ENCODE measurements at regions not wholly inside any gene's neighbourhood (a gene's known extent, or its start where the extent isn't known, plus 50 kb on each side); places are given as distances from the start of the nearest gene placed in this dataset.
"Not testable (repeated sequence)": the region's sequence is repeated elsewhere in the genome, so short reads cannot be mapped to it uniquely, and the experiment has no call there.

DNA sequence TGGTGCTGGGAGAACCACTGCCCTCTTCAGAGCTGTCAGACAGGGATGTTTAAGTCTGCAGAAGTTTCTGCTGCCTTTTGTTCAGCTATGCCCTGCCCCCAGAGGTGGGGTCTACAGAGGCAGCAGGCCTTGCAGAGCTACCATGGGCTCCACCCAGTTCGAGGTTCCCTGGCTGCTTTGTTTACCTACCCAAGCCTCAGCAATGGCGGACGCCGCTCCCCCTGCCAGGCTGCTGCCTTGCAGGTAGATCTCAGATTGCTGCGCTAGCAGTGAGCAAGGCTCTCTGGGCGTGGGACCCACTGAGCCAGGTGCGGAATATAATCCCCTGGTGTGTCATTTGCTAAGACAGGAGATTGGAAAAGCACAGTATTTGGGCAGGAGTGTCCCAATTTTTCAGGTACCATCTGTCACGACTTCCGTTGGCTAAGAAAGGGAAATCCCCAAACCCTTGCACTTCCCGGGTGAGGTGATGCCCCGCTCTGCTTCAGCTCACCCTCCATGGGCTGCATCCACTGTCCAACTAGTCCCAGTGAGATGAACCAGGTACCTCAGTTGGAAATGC, 1415.5 kb downstream of the GRIK2 start:
- H3K4me3 ChIP-seq (ENCODE audit: low read depth in 1 of 2, low read length in 2 of 2); H3K4me1 ChIP-seq (ENCODE audit: control insufficient read depth in 2 of 2, insufficient read depth in 2 of 2, low read length in 1 of 2); H3K27ac ChIP-seq (ENCODE audit: low read depth in 2 of 2, low read length in 1 of 2); H3K27me3 ChIP-seq (ENCODE audit: control insufficient read depth in 1 of 2, insufficient read depth in 2 of 2, low read length in 2 of 2); H3K9me3 ChIP-seq (ENCODE audit: control insufficient read depth in 2 of 2, insufficient read depth in 1 of 2, low read depth in 1 of 2, low read length in 1 of 2); H3K36me3 ChIP-seq (ENCODE audit: control insufficient read depth in 2 of 2, insufficient read depth in 2 of 2, low read length in 1 of 2): not testable (repeated sequence)
- 82 to 84% methylated on average over 11 of the region's 11 CpGs for WGBS, 2 donors

- peaks cover 0 to 7% of the 10 kb centered on the region in 2 donors for H3K9me3 ChIP-seq (ENCODE audit: control insufficient read depth in 2 of 2, insufficient read depth in 1 of 2, low read depth in 1 of 2, low read length in 1 of 2)
- no peaks in the 10 kb centered on the region for H3K36me3 ChIP-seq (ENCODE audit: control insufficient read depth in 2 of 2, insufficient read depth in 2 of 2, low read length in 1 of 2)
- no peak overlapping the region for H3K27ac ChIP-seq (ENCODE audit: low read depth in 2 of 2, low read length in 1 of 2)
- 76 to 79% methylated on average over 13 of the region's 13 CpGs for WGBS, 2 donors
- H3K4me3 ChIP-seq (ENCODE audit: low read depth in 1 of 2, low read length in 2 of 2) = no peak overlapping the region
- no peaks in the 10 kb centered on the region for H3K27me3 ChIP-seq (ENCODE audit: control insufficient read depth in 1 of 2, insufficient read depth in 2 of 2, low read length in 2 of 2)
- no peaks in the 10 kb centered on the region for H3K4me1 ChIP-seq (ENCODE audit: control insufficient read depth in 2 of 2, insufficient read depth in 2 of 2, low read length in 1 of 2)
Observed at GRCh38 chr6:102799051-102799450, 1405.5 kb downstream of the GRIK2 start.

DNA sequence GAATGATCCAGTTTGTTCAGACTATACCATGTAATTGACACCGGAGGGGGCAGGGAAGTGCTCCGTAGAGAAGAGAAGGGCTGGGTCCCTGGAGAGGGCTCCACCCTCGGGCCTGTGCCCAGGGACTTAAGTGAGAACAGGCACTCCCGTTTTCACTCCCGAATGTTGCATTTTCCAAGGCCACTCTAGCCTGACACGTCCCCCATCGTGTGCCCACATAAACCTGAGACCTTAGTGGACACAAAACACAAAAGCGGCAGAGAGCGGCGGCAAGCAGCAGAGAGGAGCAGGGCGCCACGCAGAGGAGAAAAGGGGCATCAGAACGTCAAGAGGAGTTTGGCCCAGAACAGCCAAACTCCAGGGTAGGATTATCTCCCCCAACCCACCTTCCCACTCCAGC, 1405.1 kb downstream of the GRIK2 start:
- Histone ChIP-seq H3K9me3 (ENCODE audit: control insufficient read depth in 2 of 2, insufficient read depth in 1 of 2, low read depth in 1 of 2, low read length in 1 of 2) (peaks cover 0 to 7% of the 10 kb centered on the region in 2 donors), H3K36me3 (ENCODE audit: control insufficient read depth in 2 of 2, insufficient read depth in 2 of 2, low read length in 1 of 2) (no peaks in the 10 kb centered on the region), H3K27ac (ENCODE audit: low read depth in 2 of 2, low read length in 1 of 2) (no peak overlapping the region), H3K27me3 (ENCODE audit: control insufficient read depth in 1 of 2, insufficient read depth in 2 of 2, low read length in 2 of 2) (no peaks in the 10 kb centered on the region), H3K4me1 (ENCODE audit: control insufficient read depth in 2 of 2, insufficient read depth in 2 of 2, low read length in 1 of 2) (no peaks in the 10 kb centered on the region), H3K4me3 (ENCODE audit: low read depth in 1 of 2, low read length in 2 of 2) (no peak overlapping the region)
- WGBS, 2 donors = 22 to 23% methylated on average over 13 of the region's 13 CpGs

DNA sequence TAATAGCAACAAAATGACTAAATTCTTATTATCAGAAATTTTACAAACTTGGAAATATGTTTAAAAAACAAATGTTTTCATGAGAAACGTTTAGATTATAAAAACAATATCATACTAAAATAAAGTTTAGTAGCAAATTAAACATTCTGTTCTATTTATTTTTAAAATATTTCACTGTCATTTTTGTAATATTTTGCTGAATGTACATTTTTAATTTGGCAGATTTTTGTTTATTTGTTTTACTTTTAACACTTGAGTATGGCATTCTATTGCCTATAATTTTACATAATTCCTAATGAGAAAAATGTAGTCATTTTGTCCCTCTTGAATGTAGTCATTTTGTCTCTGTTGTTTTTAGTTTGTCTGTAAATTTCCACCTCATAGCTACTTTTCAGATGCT, 1400.2 kb downstream of the GRIK2 start:
- no peaks in the 10 kb centered on the region for H3K36me3 ChIP-seq (ENCODE audit: control insufficient read depth in 2 of 2, insufficient read depth in 2 of 2, low read length in 1 of 2)
- H3K4me1 ChIP-seq (ENCODE audit: control insufficient read depth in 2 of 2, insufficient read depth in 2 of 2, low read length in 1 of 2) = no peaks in the 10 kb centered on the region

GRCh38 chr6:102774326-102774725, 1380.8 kb downstream of the GRIK2 start:
- 69 to 75% methylated on average over 1 of the region's 1 CpG for WGBS, 2 donors

More for the DNA sequence above, 1400.2 kb downstream of the GRIK2 start:
- Histone ChIP-seq H3K9me3 (ENCODE audit: control insufficient read depth in 2 of 2, insufficient read depth in 1 of 2, low read depth in 1 of 2, low read length in 1 of 2) (peaks cover 0 to 3% of the 10 kb centered on the region in 2 donors), H3K27me3 (ENCODE audit: control insufficient read depth in 1 of 2, insufficient read depth in 2 of 2, low read length in 2 of 2) (no peaks in the 10 kb centered on the region), H3K27ac (ENCODE audit: low read depth in 2 of 2, low read length in 1 of 2) (no peak overlapping the region), H3K4me3 (ENCODE audit: low read depth in 1 of 2, low read length in 2 of 2) (no peak overlapping the region)
- 43 to 56% methylated on average over 1 of the region's 1 CpG for WGBS, 2 donors

GRCh38 chr6:102773636-102774035, 1380.1 kb downstream of the GRIK2 start:
- no peak overlapping the region for H3K4me3 ChIP-seq (ENCODE audit: low read depth in 1 of 2, low read length in 2 of 2)
- 91 to 94% methylated on average over 2 of the region's 2 CpGs for WGBS, 2 donors
- H3K9me3 ChIP-seq (ENCODE audit: control insufficient read depth in 2 of 2, insufficient read depth in 1 of 2, low read depth in 1 of 2, low read length in 1 of 2) = no peaks in the 10 kb centered on the region
- H3K27ac ChIP-seq (ENCODE audit: low read depth in 2 of 2, low read length in 1 of 2) = no peak overlapping the region
- no peaks in the 10 kb centered on the region for H3K4me1 ChIP-seq (ENCODE audit: control insufficient read depth in 2 of 2, insufficient read depth in 2 of 2, low read length in 1 of 2)
- H3K36me3 ChIP-seq (ENCODE audit: control insufficient read depth in 2 of 2, insufficient read depth in 2 of 2, low read length in 1 of 2) = no peaks in the 10 kb centered on the region
- no peaks in the 10 kb centered on the region for H3K27me3 ChIP-seq (ENCODE audit: control insufficient read depth in 1 of 2, insufficient read depth in 2 of 2, low read length in 2 of 2)

More at GRCh38 chr6:102774326-102774725, 1380.8 kb downstream of the GRIK2 start:
- Histone ChIP-seq H3K4me1 (ENCODE audit: control insufficient read depth in 2 of 2, insufficient read depth in 2 of 2, low read length in 1 of 2) (no peaks in the 10 kb centered on the region), H3K27me3 (ENCODE audit: control insufficient read depth in 1 of 2, insufficient read depth in 2 of 2, low read length in 2 of 2) (no peaks in the 10 kb centered on the region), H3K4me3 (ENCODE audit: low read depth in 1 of 2, low read length in 2 of 2) (no peak overlapping the region), H3K36me3 (ENCODE audit: control insufficient read depth in 2 of 2, insufficient read depth in 2 of 2, low read length in 1 of 2) (no peaks in the 10 kb centered on the region), H3K9me3 (ENCODE audit: control insufficient read depth in 2 of 2, insufficient read depth in 1 of 2, low read depth in 1 of 2, low read length in 1 of 2) (no peaks in the 10 kb centered on the region), H3K27ac (ENCODE audit: low read depth in 2 of 2, low read length in 1 of 2) (no peak overlapping the region)

DNA sequence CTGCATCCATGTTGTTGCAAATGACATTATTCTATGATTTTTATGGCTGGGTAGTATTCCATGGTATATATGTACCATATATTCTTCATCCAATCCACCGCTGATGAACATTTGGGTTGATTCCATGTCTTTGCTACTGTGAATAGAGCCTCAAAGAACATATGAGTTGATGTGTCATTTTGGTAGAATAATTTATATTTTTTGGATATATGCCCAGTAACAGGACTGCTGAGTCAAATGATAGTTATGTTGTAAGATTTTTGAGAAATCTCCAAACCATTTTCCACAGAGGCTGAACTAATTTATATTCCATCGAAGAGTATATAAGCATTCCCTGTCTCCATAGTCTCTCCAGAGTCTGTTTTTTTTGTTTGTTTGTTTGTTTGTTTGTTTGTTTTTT, 1373.5 kb downstream of the GRIK2 start:
- no peak overlapping the region for H3K4me3 ChIP-seq (ENCODE audit: low read depth in 1 of 2, low read length in 2 of 2)
- H3K36me3 ChIP-seq (ENCODE audit: control insufficient read depth in 2 of 2, insufficient read depth in 2 of 2, low read length in 1 of 2) = no peaks in the 10 kb centered on the region
- no peak overlapping the region for H3K27ac ChIP-seq (ENCODE audit: low read depth in 2 of 2, low read length in 1 of 2)
- H3K27me3 ChIP-seq (ENCODE audit: control insufficient read depth in 1 of 2, insufficient read depth in 2 of 2, low read length in 2 of 2) = no peaks in the 10 kb centered on the region
- H3K9me3 ChIP-seq (ENCODE audit: control insufficient read depth in 2 of 2, insufficient read depth in 1 of 2, low read depth in 1 of 2, low read length in 1 of 2) = no peaks in the 10 kb centered on the region
- WGBS, 2 donors = 67 to 84% methylated on average over 2 of the region's 2 CpGs
- no peaks in the 10 kb centered on the region for H3K4me1 ChIP-seq (ENCODE audit: control insufficient read depth in 2 of 2, insufficient read depth in 2 of 2, low read length in 1 of 2)

- 78 to 81% methylated on average over 10 of the region's 10 CpGs for WGBS, 2 donors
- H3K4me1 ChIP-seq (ENCODE audit: control insufficient read depth in 2 of 2, insufficient read depth in 2 of 2, low read length in 1 of 2) = no peaks in the 10 kb centered on the region
Observed at GRCh38 chr6:102764317-102764716, 1370.8 kb downstream of the GRIK2 start.

GRCh38 chr6:102763891-102764290, 1370.4 kb downstream of the GRIK2 start:
- Histone ChIP-seq H3K27ac (ENCODE audit: low read depth in 2 of 2, low read length in 1 of 2) (no peak overlapping the region), H3K36me3 (ENCODE audit: control insufficient read depth in 2 of 2, insufficient read depth in 2 of 2, low read length in 1 of 2) (no peaks in the 10 kb centered on the region), H3K4me1 (ENCODE audit: control insufficient read depth in 2 of 2, insufficient read depth in 2 of 2, low read length in 1 of 2) (no peaks in the 10 kb centered on the region), H3K27me3 (ENCODE audit: control insufficient read depth in 1 of 2, insufficient read depth in 2 of 2, low read length in 2 of 2) (no peaks in the 10 kb centered on the region), H3K4me3 (ENCODE audit: low read depth in 1 of 2, low read length in 2 of 2) (no peak overlapping the region), H3K9me3 (ENCODE audit: control insufficient read depth in 2 of 2, insufficient read depth in 1 of 2, low read depth in 1 of 2, low read length in 1 of 2) (no peaks in the 10 kb centered on the region)
- 87 to 88% methylated on average over 2 of the region's 2 CpGs for WGBS, 2 donors

More at GRCh38 chr6:102764317-102764716, 1370.8 kb downstream of the GRIK2 start:
- H3K36me3 ChIP-seq (ENCODE audit: control insufficient read depth in 2 of 2, insufficient read depth in 2 of 2, low read length in 1 of 2) = no peaks in the 10 kb centered on the region
- H3K4me3 ChIP-seq (ENCODE audit: low read depth in 1 of 2, low read length in 2 of 2) = no peak overlapping the region
- no peak overlapping the region for H3K27ac ChIP-seq (ENCODE audit: low read depth in 2 of 2, low read length in 1 of 2)
- H3K9me3 ChIP-seq (ENCODE audit: control insufficient read depth in 2 of 2, insufficient read depth in 1 of 2, low read depth in 1 of 2, low read length in 1 of 2) = no peaks in the 10 kb centered on the region
- no peaks in the 10 kb centered on the region for H3K27me3 ChIP-seq (ENCODE audit: control insufficient read depth in 1 of 2, insufficient read depth in 2 of 2, low read length in 2 of 2)

- H3K36me3 ChIP-seq (ENCODE audit: control insufficient read depth in 2 of 2, insufficient read depth in 2 of 2, low read length in 1 of 2) = no peaks in the 10 kb centered on the region
- H3K4me1 ChIP-seq (ENCODE audit: control insufficient read depth in 2 of 2, insufficient read depth in 2 of 2, low read length in 1 of 2) = no peaks in the 10 kb centered on the region
- H3K27me3 ChIP-seq (ENCODE audit: control insufficient read depth in 1 of 2, insufficient read depth in 2 of 2, low read length in 2 of 2) = no peaks in the 10 kb centered on the region
- no peak overlapping the region for H3K4me3 ChIP-seq (ENCODE audit: low read depth in 1 of 2, low read length in 2 of 2)
- WGBS, 2 donors = 67 to 78% methylated on average over 4 of the region's 4 CpGs
- H3K27ac ChIP-seq (ENCODE audit: low read depth in 2 of 2, low read length in 1 of 2) = no peak overlapping the region
- H3K9me3 ChIP-seq (ENCODE audit: control insufficient read depth in 2 of 2, insufficient read depth in 1 of 2, low read depth in 1 of 2, low read length in 1 of 2) = peaks cover 0 to 2% of the 10 kb centered on the region in 2 donors
Observed at GRCh38 chr6:102761872-102762271, 1368.4 kb downstream of the GRIK2 start.
